GM18951 (cell line): ENCODE measurements at regions not wholly inside any gene's neighbourhood (a gene's known extent, or its start where the extent isn't known, plus 50 kb on each side); places are given as distances from the start of the nearest gene placed in this dataset.

Experiments used
- POLR2A ChIP-seq: IDR thresholded peaks from 4 replicates; pipeline ENCODE4 v1.6.1; 2011; ENCODE audit warnings: mild to moderate bottlenecking; ENCODE audit not compliant: insufficient read length, insufficient read depth; ENCODE audit errors: extremely low read depth
- in situ Hi-C: fragments of 300-500 bp; cut with MboI; formaldehyde crosslinking; loops from one replicate; pipeline ENCODE4 v1.12.0; 2022; ENCODE audit warnings: low sequenced_read_pairs, mixed read lengths, inconsistent platforms; ENCODE audit not compliant: unreplicated experiment

DNA sequence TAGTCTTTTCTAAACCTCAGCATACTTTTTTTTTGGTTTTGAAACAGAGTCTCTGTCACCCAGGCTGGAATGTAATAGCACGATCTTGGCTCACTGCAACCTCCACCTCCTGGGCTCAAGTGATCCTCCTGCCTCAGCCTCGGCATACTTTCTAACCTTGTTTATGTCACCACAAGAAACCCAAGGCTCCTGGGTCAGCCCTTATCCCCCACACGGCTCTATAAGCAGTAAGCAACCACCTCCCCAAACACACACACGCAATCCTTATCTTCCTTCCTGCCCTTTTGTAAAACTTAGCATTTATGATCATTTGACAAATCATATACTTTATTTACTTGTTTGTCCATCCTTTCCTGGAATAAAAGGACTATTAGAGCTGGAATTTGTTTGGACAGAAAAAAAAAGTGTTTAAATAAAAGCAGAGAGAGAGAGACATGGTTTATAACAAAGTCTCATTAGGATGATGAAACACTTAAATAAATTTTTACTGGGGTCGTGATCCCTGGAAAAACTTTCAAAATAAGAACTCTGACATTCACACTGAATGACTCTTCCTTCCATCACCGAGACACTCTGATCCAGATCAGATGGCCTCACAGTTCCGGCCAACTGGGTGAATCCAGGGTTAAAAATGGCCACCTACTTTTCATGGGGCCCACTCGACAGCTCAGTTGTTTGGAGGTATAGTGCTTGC lies 72.7 kb upstream of the PIK3CG start:
- in situ Hi-C loops: loop anchor here (5.0 kb wide), 1 partner anchor 355 kb away; no protein-coding TSS in a partner anchor
- no peak for TF ChIP-seq POLR2A

DNA sequence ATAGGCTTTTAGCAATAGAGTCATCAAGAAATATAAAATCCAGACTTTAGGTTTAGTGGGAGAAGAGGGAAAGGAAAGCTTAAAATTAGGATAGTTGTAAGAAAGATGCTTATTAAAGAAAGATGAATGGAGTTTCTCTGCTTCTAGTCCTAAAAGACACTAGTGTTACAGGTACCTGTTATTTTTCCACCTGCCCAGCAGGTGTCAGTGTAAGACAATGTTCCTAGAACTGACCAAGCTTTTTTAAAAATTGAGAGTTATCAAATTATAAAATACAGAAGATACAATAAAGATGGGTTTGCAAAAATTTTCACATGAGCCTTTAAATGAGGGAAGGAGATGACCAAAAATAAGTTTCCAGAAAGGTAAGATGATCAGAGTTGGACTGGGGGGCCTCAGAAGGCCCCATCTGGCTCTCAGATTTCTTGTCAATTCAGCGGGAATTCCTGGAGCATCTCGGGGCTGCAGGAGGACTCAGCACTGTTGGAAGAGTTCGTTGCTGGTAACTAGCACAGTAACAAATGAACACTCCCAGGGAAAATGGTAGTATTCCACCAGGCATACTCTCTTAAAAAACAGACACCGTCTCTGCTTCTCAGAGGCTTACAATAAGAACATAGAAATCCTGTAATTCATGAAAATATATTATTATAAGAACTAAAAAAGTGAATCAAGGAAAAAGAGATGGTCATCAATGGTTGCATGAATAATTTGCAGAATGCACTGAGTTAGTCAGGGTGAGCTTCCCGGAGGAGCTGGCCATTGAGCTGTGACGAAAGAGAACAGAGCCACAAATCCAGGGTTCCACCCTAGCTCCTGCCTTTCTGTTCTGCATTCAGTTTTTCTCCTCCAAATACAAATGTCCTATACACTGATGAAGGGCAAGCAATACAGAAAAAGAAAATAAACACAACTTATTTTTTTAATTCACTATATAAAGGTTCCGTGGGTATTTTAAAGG lies 71.8 kb upstream of the PIK3CG start:
- in situ Hi-C loops: loop anchor here (5.0 kb wide), 1 partner anchor 354 kb away; no protein-coding TSS in a partner anchor
- TF ChIP-seq POLR2A: no peak

DNA sequence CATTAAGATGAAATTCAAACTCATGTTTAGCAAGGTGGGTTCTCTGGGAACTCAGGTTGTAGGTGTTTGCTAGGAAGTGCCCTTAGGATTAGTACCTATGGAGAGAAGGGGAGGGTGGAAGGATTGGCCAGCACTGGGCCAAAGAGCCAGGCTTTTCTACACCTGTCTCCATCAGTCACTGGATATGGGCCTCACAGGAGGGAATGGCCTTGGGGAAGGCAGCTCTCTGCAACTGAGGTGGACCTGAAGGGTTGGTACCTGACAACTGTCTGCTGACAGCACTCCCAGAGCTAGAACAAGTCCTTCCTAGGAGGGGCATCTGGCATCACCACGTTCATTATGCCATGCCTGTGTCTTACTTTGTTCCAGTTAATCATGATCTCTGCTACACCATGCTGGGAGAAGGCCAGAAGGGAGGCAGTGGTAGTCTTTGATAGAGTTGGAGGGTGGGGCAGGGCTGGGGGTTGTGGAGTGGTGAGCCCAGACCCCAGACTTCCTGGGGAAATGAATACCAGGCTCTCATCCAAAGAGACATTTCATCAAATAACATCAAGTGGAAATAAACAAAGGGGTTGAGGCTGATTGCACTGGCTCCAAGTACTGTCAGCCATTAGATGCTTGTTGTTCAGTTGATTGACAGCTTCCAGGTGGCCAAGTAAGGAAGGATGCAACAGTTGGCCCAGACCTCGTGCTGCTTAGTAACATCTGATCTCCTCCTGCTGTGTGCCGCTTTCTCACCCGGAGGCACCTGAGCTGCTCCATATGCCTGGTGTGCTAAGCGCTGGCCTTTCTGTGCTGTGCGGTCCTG lies 70.6 kb upstream of the PIK3CG start:
- in situ Hi-C loops: loop anchor here (5.0 kb wide), 1 partner anchor 353 kb away; no protein-coding TSS in a partner anchor
- no peak for TF ChIP-seq POLR2A

GRCh38 chr7:106795084-106795876 lies 69.8 kb upstream of the PIK3CG start:
- TF ChIP-seq POLR2A: no peak
- in situ Hi-C loops: no loop called here

DNA sequence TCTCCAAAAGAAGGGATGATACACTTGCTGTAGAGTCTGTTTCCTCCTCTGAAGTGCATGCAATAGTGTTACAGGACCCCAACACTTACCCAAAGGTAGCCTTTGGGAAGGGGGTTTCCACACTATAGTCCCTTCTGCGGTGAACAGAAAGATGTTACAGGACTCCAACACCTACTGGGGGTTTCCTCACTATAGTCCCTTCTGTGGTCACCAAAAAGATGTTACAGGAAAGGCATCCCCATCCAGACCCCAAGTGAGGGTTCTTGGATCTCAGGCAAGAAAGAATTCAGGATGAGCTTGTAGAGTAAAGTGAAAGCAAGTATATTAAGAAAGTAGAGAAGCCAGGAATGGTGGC lies 69.2 kb upstream of the PIK3CG start:
- in situ Hi-C loops: no loop called here
- no peak for TF ChIP-seq POLR2A

- TF ChIP-seq POLR2A: no peak
- in situ Hi-C loops: no loop called here
Measured at GRCh38 chr7:106797937-106798336, 67.1 kb upstream of the PIK3CG start.

- no peak for TF ChIP-seq POLR2A
- in situ Hi-C loops: no loop called here
Measured at GRCh38 chr7:106802589-106802988, 62.5 kb upstream of the PIK3CG start.

DNA sequence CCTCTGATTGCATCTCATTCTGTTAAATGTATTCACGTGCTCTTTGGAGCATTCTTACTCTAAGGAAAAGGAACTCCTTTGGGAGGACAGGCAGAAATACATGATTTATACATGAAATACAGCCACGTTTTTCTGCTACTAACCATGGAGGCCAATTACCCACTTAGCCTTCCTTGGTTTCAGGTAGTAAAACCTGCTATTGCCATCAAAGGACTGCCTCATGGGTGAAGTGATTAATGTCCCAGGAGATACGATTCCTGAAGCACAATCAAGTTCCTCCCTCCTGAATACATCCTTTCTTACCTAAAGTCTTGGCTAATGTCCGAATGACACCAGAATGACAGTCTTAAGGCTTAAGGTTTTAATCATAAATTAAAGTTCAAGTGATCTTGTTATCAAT lies 58.5 kb upstream of the PIK3CG start:
- no peak for TF ChIP-seq POLR2A
- in situ Hi-C loops: no loop called here

DNA sequence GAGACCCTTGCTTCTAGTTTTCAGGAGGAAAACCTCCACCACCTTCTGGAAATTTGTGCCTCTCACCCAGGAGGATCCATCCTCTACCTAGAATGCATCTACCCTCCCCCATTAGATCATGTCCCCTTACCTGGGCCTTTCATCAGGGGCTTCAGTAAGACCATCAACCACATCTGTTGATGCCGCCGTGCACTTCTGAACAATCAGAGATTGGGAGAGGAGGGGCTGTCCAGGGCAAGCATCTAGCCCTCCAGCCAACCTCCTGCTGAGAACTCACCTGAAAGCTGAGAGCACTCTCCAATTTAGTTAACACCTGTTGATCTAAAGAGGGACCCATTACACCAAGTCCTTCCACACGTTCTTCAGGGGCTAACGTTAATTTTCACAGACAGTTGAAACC lies 57.6 kb upstream of the PIK3CG start:
- no peak for TF ChIP-seq POLR2A

DNA sequence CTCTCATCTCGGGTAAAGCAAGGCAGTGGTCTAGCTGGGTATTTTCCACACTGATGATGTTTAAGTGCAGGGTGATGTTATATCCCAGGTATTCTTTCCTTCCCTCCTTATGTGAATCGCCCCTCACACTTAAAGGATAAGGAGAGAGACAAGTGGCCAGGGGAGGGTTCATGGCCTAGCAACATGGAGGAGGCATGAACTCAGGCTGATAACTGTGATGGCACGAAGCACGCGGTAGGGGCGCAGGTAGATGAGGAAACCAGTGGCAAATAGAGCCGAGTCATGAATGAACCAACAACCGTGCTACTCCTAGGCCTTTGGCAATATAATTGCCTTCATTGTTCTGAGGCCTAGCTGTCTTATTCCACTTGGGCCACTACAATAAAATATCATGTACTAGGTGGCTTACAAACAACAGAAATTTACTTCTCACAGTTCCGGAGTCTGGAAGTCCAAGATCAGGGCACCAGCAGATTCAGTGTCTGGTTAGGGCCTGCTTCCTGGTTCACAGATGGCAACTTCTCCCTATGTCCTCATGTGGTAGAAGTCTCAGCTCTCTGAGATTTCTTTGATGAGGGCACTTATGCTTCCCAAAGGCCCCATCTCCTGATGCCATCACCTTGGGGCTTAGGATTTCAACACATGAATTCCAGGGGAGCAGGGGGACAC lies 56.0 kb upstream of the PIK3CG start:
- TF ChIP-seq POLR2A: no peak
- in situ Hi-C loops: no loop called here

More for the DNA sequence above, 57.6 kb upstream of the PIK3CG start:
- in situ Hi-C loops: no loop called here

DNA sequence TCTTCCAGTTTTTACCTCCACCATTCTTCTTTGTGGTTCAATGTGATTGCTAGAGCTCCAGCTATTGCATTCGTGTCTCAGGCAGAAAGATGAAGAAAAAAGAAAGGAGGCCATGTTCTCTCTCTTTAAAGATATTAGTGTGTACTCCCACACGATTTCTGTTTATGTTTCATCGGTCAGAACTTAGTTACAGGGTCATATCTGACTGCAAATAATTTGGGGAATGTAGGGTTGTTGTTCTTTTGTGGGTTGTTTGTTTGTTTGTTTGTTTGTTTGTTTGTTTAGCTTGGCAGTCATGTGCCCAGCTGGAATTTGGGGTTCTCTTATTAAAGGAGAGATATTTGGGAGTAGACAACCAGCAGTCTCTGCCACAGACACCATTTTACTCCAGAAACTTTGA lies 53.6 kb upstream of the PIK3CG start:
- in situ Hi-C loops: no loop called here
- TF ChIP-seq POLR2A: no peak
